ENCODE measurements at regions not wholly inside any gene's neighbourhood (a gene's known extent, or its start where the extent isn't known, plus 50 kb on each side); places are given as distances from the start of the nearest gene placed in this dataset.
"Not testable (repeated sequence)": the region's sequence is repeated elsewhere in the genome, so short reads cannot be mapped to it uniquely, and the experiment has no call there.

GRCh38 chr3:150149651-150150051 is 179.0 kb upstream of the PFN2 start:
- DNase-seq: no peak

GRCh38 chr3:150148227-150148626 is 177.5 kb upstream of the PFN2 start:
- no peak for DNase-seq

GRCh38 chr3:150147776-150148175 is 177.1 kb upstream of the PFN2 start:
- no peak for DNase-seq

- DNase-seq: no peak
Observed at GRCh38 chr3:150146991-150147761, 176.5 kb upstream of the PFN2 start.

- no peak for DNase-seq
Observed at GRCh38 chr3:150145659-150146058, 175.0 kb upstream of the PFN2 start.

GRCh38 chr3:150144191-150144708 is 173.6 kb upstream of the PFN2 start:
- no peak for DNase-seq

GRCh38 chr3:150142936-150143335 is 172.2 kb upstream of the PFN2 start:
- DNase-seq: no peak

- no peak for DNase-seq
Observed at GRCh38 chr3:150141790-150142326, 171.2 kb upstream of the PFN2 start.

- DNase-seq: no peak
Observed at GRCh38 chr3:150140614-150141321, 170.1 kb upstream of the PFN2 start.

GRCh38 chr3:150138824-150139223 is 168.1 kb upstream of the PFN2 start:
- no peak for DNase-seq

- DNase-seq: no peak
Observed at GRCh38 chr3:150136242-150136641, 165.5 kb upstream of the PFN2 start.

- no peak for DNase-seq
Observed at GRCh38 chr3:150135287-150135721, 164.6 kb upstream of the PFN2 start.

- DNase-seq: no peak
Observed at GRCh38 chr3:150133293-150133692, 162.6 kb upstream of the PFN2 start.

GRCh38 chr3:150132101-150132749 is 161.5 kb upstream of the PFN2 start:
- DNase-seq: no peak

- DNase-seq: no peak
Observed at GRCh38 chr3:150131663-150132062, 161.0 kb upstream of the PFN2 start.

- DNase-seq: no peak
Observed at GRCh38 chr3:150130404-150131100, 159.9 kb upstream of the PFN2 start.

GRCh38 chr3:150129166-150129565 is 158.5 kb upstream of the PFN2 start:
- no peak for DNase-seq

- no peak for DNase-seq
Observed at GRCh38 chr3:150128126-150128525, 157.4 kb upstream of the PFN2 start.

- DNase-seq: no peak
Observed at GRCh38 chr3:150127011-150127490, 156.4 kb upstream of the PFN2 start.

GRCh38 chr3:150124142-150124541 is 153.4 kb upstream of the PFN2 start:
- no peak for DNase-seq

- not testable (repeated sequence) for DNase-seq
Observed at GRCh38 chr3:150123249-150123648, 152.6 kb upstream of the PFN2 start.

- DNase-seq: no peak
Observed at GRCh38 chr3:150118219-150118618, 147.5 kb upstream of the PFN2 start.
